GM19328 (cell line): ENCODE measurements at regions not wholly inside any gene's neighbourhood (a gene's known extent, or its start where the extent isn't known, plus 50 kb on each side); places are given as distances from the start of the nearest gene placed in this dataset.
"Not testable (repeated sequence)": the region's sequence is repeated elsewhere in the genome, so short reads cannot be mapped to it uniquely, and the experiment has no call there.

Experiments used
- ATAC-seq: cut with Tn5 transposase; IDR thresholded peaks from one replicate; pipeline ENCODE4 v1.9.1; 2021; ENCODE audit warnings: mild to moderate bottlenecking, moderate library complexity; ENCODE audit not compliant: unreplicated experiment

GRCh38 chr11:23620617-23621016 is 760.3 kb upstream of the CCDC179 start:
- ATAC-seq: no peak

- ATAC-seq: no peak
Measured at GRCh38 chr11:23632293-23632692, 772.0 kb upstream of the CCDC179 start.

GRCh38 chr11:23644443-23644842 is 784.2 kb upstream of the CCDC179 start:
- ATAC-seq: no peak

- not testable (repeated sequence) for ATAC-seq
Measured at GRCh38 chr11:23652336-23652735, 792.1 kb upstream of the CCDC179 start.

GRCh38 chr11:23653071-23653675 is 792.9 kb upstream of the CCDC179 start:
- ATAC-seq: no peak

GRCh38 chr11:23668324-23668723 is 808.0 kb upstream of the CCDC179 start:
- no peak for ATAC-seq

- no peak for ATAC-seq
Measured at GRCh38 chr11:23673366-23673765, 813.1 kb upstream of the CCDC179 start.

- no peak for ATAC-seq
Measured at GRCh38 chr11:23674866-23675265, 814.6 kb upstream of the CCDC179 start.

- ATAC-seq: no peak
Measured at GRCh38 chr11:23679041-23679440, 817.8 kb upstream of the LUZP2 start.

- ATAC-seq: no peak
Measured at GRCh38 chr11:23679981-23680380, 816.9 kb upstream of the LUZP2 start.

- no peak for ATAC-seq
Measured at GRCh38 chr11:23680488-23681230, 816.2 kb upstream of the LUZP2 start.

- ATAC-seq: no peak
Measured at GRCh38 chr11:23684701-23685100, 812.2 kb upstream of the LUZP2 start.

- no peak for ATAC-seq
Measured at GRCh38 chr11:23687991-23688390, 808.9 kb upstream of the LUZP2 start.

- no peak for ATAC-seq
Measured at GRCh38 chr11:23688411-23688810, 808.4 kb upstream of the LUZP2 start.

- ATAC-seq: no peak
Measured at GRCh38 chr11:23688835-23689234, 808.0 kb upstream of the LUZP2 start.

- no peak for ATAC-seq
Measured at GRCh38 chr11:23696688-23697415, 800.0 kb upstream of the LUZP2 start.

GRCh38 chr11:23704183-23704582 is 792.7 kb upstream of the LUZP2 start:
- ATAC-seq: no peak

- no peak for ATAC-seq
Measured at GRCh38 chr11:23711981-23712380, 784.9 kb upstream of the LUZP2 start.

GRCh38 chr11:23719016-23719415 is 777.8 kb upstream of the LUZP2 start:
- ATAC-seq: no peak

- ATAC-seq: no peak
Measured at GRCh38 chr11:23723861-23724260, 773.0 kb upstream of the LUZP2 start.

- ATAC-seq: no peak
Measured at GRCh38 chr11:23725752-23726151, 771.1 kb upstream of the LUZP2 start.

- ATAC-seq: no peak
Measured at GRCh38 chr11:23727387-23727786, 769.5 kb upstream of the LUZP2 start.
